ENCODE measurements at regions not wholly inside any gene's neighbourhood (a gene's known extent, or its start where the extent isn't known, plus 50 kb on each side); places are given as distances from the start of the nearest gene placed in this dataset.

GRCh38 chr7:80334196-80334595 is 177.7 kb downstream of the GNAT3 start:
- DNase-seq: no peak
- Histone ChIP-seq H2AFZ (no peak overlapping the region), H3K4me3 (no peak overlapping the region), H3K9me2 (ENCODE audit: insufficient read depth) (no peaks in the 10 kb centered on the region), H3K27me3 (replicated peaks; ENCODE audit: insufficient read depth) (no peaks in the 10 kb centered on the region), H3K4me1 (ENCODE audit: insufficient read depth) (peaks cover 12% of the 10 kb centered on the region), H3K4me2 (ENCODE audit: unreplicated experiment) (no peak overlapping the region), H3K36me3 (ENCODE audit: low read depth) (no peaks in the 10 kb centered on the region), H3K27ac (no peak overlapping the region), H3F3A (ENCODE audit: insufficient read depth) (peaks cover 4% of the 10 kb centered on the region; the same call in 1 of the 2 replicates), H4K20me1 (ENCODE audit: insufficient read depth) (no peaks in the 10 kb centered on the region), H3K79me2 (ENCODE audit: insufficient read depth) (no peaks in the 10 kb centered on the region), H3K9ac (no peak overlapping the region), H3K9me3 (ENCODE audit: low read depth) (no peaks in the 10 kb centered on the region)
- TF ChIP-seq EZH2phosphoT487 (IDR thresholded peaks at IDR 0.05; ENCODE audit: insufficient read depth, low read depth): no peak
- TF ChIP-seq EZH2 (IDR thresholded peaks at IDR 0.05; ENCODE audit: insufficient read depth, poor library complexity, severe bottlenecking): no peak
- WGBS, 2 experiments (ENCODE audit: low coverage in 1 of 2, low lambda C conversion rate in 2 of 2, missing lambda C conversion rate in 2 of 2): 90 to 94% methylated on average over 1 of the region's 1 CpG
- in situ Hi-C loops (cut with MboI): no loop called here

GRCh38 chr7:80333040-80333439 is 178.8 kb downstream of the GNAT3 start:
- no peak for TF ChIP-seq EZH2 (IDR thresholded peaks at IDR 0.05; ENCODE audit: insufficient read depth, poor library complexity, severe bottlenecking)
- no peak for TF ChIP-seq EZH2phosphoT487 (IDR thresholded peaks at IDR 0.05; ENCODE audit: insufficient read depth, low read depth)
- Histone ChIP-seq H3K27ac (no peak overlapping the region), H3F3A (ENCODE audit: insufficient read depth) (peaks cover 4% of the 10 kb centered on the region; the same call in 1 of the 2 replicates), H3K4me1 (ENCODE audit: insufficient read depth) (peaks cover 12% of the 10 kb centered on the region), H3K27me3 (replicated peaks; ENCODE audit: insufficient read depth) (no peaks in the 10 kb centered on the region), H3K36me3 (ENCODE audit: low read depth) (no peaks in the 10 kb centered on the region), H3K9me3 (ENCODE audit: low read depth) (no peaks in the 10 kb centered on the region), H3K9ac (no peak overlapping the region), H3K4me2 (ENCODE audit: unreplicated experiment) (no peak overlapping the region), H2AFZ (no peak overlapping the region), H4K20me1 (ENCODE audit: insufficient read depth) (no peaks in the 10 kb centered on the region), H3K9me2 (ENCODE audit: insufficient read depth) (no peaks in the 10 kb centered on the region), H3K79me2 (ENCODE audit: insufficient read depth) (no peaks in the 10 kb centered on the region), H3K4me3 (no peak overlapping the region)
- in situ Hi-C loops (cut with MboI): no loop called here
- 71 to 92% methylated on average over 1 of the region's 1 CpG for WGBS, 2 experiments (ENCODE audit: low coverage in 1 of 2, low lambda C conversion rate in 2 of 2, missing lambda C conversion rate in 2 of 2)
- DNase-seq: no peak

- no peaks in the 10 kb centered on the region for H3K27me3 ChIP-seq (replicated peaks; ENCODE audit: insufficient read depth)
- no peak overlapping the region for H3K9ac ChIP-seq
- no peak overlapping the region for H3K27ac ChIP-seq
- H4K20me1 ChIP-seq (ENCODE audit: insufficient read depth): no peaks in the 10 kb centered on the region
- in situ Hi-C loops (cut with MboI): no loop called here
- peaks cover 12% of the 10 kb centered on the region for H3K4me1 ChIP-seq (ENCODE audit: insufficient read depth)
- H3K36me3 ChIP-seq (ENCODE audit: low read depth): no peaks in the 10 kb centered on the region
- H3K9me3 ChIP-seq (ENCODE audit: low read depth): no peaks in the 10 kb centered on the region
- 0 out of 2 replicates have a peak overlapping the region, but pooled peaks have one; percentile 2 for H2AFZ ChIP-seq
- H3K9me2 ChIP-seq (ENCODE audit: insufficient read depth): no peaks in the 10 kb centered on the region
- H3K79me2 ChIP-seq (ENCODE audit: insufficient read depth): no peaks in the 10 kb centered on the region
- no peak overlapping the region for H3K4me3 ChIP-seq
- H3F3A ChIP-seq (ENCODE audit: insufficient read depth): peaks cover 4% of the 10 kb centered on the region; the same call in 1 of the 2 replicates
- TF ChIP-seq EZH2phosphoT487 (IDR thresholded peaks at IDR 0.05; ENCODE audit: insufficient read depth, low read depth) (no peak), EZH2 (IDR thresholded peaks at IDR 0.05; ENCODE audit: insufficient read depth, poor library complexity, severe bottlenecking) (no peak)
- peak; percentile 61 for DNase-seq
- peak overlapping the region; percentile 31 for H3K4me2 ChIP-seq (ENCODE audit: unreplicated experiment)
Measured at GRCh38 chr7:80330434-80330833, 181.4 kb downstream of the GNAT3 start.

- DNase-seq: peak; percentile 75
- Histone ChIP-seq H3K79me2 (ENCODE audit: insufficient read depth) (no peaks in the 10 kb centered on the region), H3F3A (ENCODE audit: insufficient read depth) (0 out of 2 replicates have a peak, but pooled peaks cover 7% of the 10 kb centered on the region), H3K36me3 (ENCODE audit: low read depth) (no peaks in the 10 kb centered on the region), H3K4me3 (no peak overlapping the region), H2AFZ (no peak overlapping the region), H3K27me3 (replicated peaks; ENCODE audit: insufficient read depth) (no peaks in the 10 kb centered on the region), H3K4me2 (ENCODE audit: unreplicated experiment) (peak overlapping the region; percentile 0), H3K9ac (no peak overlapping the region), H3K9me2 (ENCODE audit: insufficient read depth) (no peaks in the 10 kb centered on the region), H3K27ac (no peak overlapping the region), H3K4me1 (ENCODE audit: insufficient read depth) (peaks cover 13% of the 10 kb centered on the region), H3K9me3 (ENCODE audit: low read depth) (no peaks in the 10 kb centered on the region), H4K20me1 (ENCODE audit: insufficient read depth) (no peaks in the 10 kb centered on the region)
- TF ChIP-seq EZH2 (IDR thresholded peaks at IDR 0.05; ENCODE audit: insufficient read depth, poor library complexity, severe bottlenecking) (no peak), EZH2phosphoT487 (IDR thresholded peaks at IDR 0.05; ENCODE audit: insufficient read depth, low read depth) (peak; percentile 96)
- WGBS, 2 experiments (ENCODE audit: low coverage in 1 of 2, low lambda C conversion rate in 2 of 2, missing lambda C conversion rate in 2 of 2): 22% methylated on average over 3 of the region's 3 CpGs
- in situ Hi-C loops (cut with MboI): no loop called here
Measured at GRCh38 chr7:80324032-80324431, 187.8 kb downstream of the GNAT3 start.

- no peak for TF ChIP-seq EZH2 (IDR thresholded peaks at IDR 0.05; ENCODE audit: insufficient read depth, poor library complexity, severe bottlenecking)
- Histone ChIP-seq H3K4me1 (ENCODE audit: insufficient read depth) (peaks cover 11% of the 10 kb centered on the region), H4K20me1 (ENCODE audit: insufficient read depth) (no peaks in the 10 kb centered on the region), H3K79me2 (ENCODE audit: insufficient read depth) (no peaks in the 10 kb centered on the region), H3K4me3 (no peak overlapping the region), H3K9ac (no peak overlapping the region), H3K4me2 (ENCODE audit: unreplicated experiment) (no peak overlapping the region), H3K9me2 (ENCODE audit: insufficient read depth) (no peaks in the 10 kb centered on the region), H3K27me3 (replicated peaks; ENCODE audit: insufficient read depth) (no peaks in the 10 kb centered on the region), H3K27ac (no peak overlapping the region), H3F3A (ENCODE audit: insufficient read depth) (0 out of 2 replicates have a peak, but pooled peaks cover 7% of the 10 kb centered on the region), H3K36me3 (ENCODE audit: low read depth) (no peaks in the 10 kb centered on the region), H2AFZ (no peak overlapping the region), H3K9me3 (ENCODE audit: low read depth) (no peaks in the 10 kb centered on the region)
- no peak for DNase-seq
- in situ Hi-C loops (cut with MboI): no loop called here
- WGBS, 2 experiments (ENCODE audit: low coverage in 1 of 2, low lambda C conversion rate in 2 of 2, missing lambda C conversion rate in 2 of 2): 54 to 65% methylated on average over 2 of the region's 2 CpGs
Measured at GRCh38 chr7:80319461-80319860, 184.8 kb downstream of the GNAI1 start.
